ENCODE measurements at regions not wholly inside any gene's neighbourhood (a gene's known extent, or its start where the extent isn't known, plus 50 kb on each side); places are given as distances from the start of the nearest gene placed in this dataset.

DNA sequence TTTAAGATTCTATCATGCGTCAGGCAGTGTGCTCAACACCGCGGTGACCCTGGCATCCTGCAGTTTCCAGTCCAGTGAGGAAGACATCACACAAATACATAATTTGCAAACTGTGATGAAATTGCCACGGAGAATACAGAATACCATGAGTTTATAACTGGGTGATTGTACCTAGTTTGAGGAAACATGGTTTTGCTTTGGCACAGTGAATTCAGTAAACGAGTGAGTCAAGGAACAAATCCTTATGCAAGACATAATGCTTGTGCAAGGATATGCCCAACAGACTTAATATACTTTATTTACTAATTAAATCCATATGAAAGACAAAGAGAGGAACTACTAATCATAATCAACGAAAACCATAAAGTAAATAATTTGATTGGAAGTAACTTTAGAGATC, 311.8 kb upstream of the TMTC1 start:
- TF ChIP-seq CTCF (optimal IDR thresholded peaks at IDR 0.05 in 1 of 3, IDR thresholded peaks at IDR 0.05 in 1 of 3, conservative IDR thresholded peaks at IDR 0.05 in 1 of 3; ENCODE audit: extremely low read depth in 1 of 3, insufficient read depth in 2 of 3, low read length in 3 of 3) (no peak), EZH2 (IDR thresholded peaks at IDR 0.05; ENCODE audit: low read length) (no peak)

Data from keratinocyte (primary cell).